GM19025 (cell line): ENCODE measurements at regions not wholly inside any gene's neighbourhood (a gene's known extent, or its start where the extent isn't known, plus 50 kb on each side); places are given as distances from the start of the nearest gene placed in this dataset.
"Not testable (repeated sequence)": the region's sequence is repeated elsewhere in the genome, so short reads cannot be mapped to it uniquely, and the experiment has no call there.

Source experiments
- ATAC-seq: cut with Tn5 transposase; IDR thresholded peaks from one replicate; pipeline ENCODE4 v1.9.1; 2021; ENCODE audit warnings: mild to moderate bottlenecking, low read depth, moderate library complexity; ENCODE audit not compliant: unreplicated experiment

DNA sequence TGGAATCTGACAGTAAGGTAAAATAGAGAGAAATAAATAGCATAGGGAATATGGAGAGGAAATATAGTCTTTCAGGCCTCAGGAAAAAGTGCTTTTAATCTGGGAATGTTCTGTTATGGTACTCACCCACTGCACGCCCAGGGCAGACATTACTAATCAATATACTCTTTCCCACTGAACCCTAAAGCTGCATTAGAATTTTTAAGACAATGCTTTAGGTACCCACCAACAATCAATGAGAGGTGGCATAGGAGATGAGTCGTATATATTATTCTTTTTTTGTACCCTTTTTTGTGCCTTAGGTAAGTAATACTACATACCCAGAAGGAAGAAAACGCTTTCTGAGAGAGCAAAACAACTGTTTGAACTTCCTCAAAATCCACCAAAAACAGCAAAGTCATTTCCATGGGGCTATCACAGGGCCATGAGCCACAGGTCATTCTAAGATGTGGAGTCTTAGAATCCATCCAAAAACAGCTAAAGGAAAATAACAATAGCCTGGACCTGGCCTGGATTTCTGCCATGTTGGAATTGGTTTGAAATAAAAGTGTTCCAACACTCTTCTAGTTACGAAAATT is 542.1 kb downstream of the XYLT1 start:
- no peak for ATAC-seq

DNA sequence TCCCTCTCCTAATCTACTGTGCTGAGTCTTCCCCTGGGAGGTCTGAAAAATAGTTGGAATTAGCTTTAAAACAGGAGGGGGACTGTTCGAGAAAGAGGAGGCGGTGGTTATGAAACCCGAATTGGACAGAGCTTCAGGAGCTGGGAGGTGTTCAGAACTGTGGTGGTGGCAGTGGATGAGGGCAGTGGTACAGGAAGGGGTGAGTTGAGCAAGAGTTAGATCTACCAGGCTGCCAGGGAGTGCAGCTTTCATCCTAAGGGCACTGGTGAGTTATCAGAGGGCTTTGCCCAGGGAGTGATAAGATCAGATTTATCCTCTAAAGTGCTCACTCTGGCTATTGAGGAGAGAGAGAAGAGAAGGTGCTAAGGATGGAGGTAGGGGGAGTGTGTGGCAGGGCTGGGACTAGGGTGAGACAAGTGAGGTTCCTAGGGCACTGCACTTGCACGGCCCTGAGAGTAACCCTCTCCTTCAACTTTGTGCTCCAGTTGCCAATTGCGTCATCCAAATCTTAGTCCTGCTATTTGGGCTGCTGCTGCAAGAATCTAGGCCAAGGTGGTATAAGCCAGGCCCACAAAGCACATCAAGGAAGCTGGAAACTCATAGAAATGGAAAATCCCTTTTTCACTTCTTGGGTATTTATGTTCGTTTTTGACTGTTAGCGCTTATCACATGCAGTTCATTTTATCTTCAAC is 540.3 kb downstream of the XYLT1 start:
- ATAC-seq: no peak

DNA sequence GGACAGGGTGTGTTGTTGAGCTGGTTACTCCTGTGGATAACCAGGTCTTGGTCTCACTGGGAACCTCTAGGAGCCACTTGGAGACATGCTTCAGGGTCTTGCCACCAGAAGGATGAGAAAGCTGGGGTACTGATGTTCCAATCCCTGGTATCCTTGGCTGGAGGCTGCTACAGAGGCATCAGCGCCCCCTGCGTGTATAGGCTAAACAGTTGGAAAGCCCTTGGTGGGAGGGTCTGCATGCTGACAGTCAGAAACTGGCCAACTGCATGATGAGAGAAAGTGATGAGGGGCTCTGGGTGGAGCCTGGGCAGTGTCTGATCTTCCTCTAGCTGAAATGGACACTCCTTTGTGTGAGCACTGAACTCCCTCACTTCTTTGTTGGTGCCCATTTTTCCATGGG is 536.9 kb downstream of the XYLT1 start:
- no peak for ATAC-seq

DNA sequence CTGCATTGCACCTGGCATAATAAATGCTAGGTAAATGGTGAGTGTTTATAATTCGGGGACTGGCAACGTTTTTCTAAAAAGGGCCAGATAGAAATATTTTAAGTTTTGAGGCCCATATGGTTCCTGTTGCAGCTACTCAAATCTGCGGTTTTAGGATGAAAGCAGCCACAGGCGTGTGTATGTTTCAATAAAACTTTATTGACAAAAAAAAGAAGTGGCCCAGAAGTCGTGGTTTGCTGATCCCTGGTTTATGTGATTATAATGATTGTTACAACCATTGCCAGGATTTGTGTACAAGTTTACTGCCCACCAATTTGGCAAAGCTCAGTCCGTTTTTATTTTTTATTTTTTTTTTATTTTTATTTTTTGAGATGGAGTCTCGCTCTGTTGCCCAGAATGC is 536.1 kb downstream of the XYLT1 start:
- no peak for ATAC-seq

DNA sequence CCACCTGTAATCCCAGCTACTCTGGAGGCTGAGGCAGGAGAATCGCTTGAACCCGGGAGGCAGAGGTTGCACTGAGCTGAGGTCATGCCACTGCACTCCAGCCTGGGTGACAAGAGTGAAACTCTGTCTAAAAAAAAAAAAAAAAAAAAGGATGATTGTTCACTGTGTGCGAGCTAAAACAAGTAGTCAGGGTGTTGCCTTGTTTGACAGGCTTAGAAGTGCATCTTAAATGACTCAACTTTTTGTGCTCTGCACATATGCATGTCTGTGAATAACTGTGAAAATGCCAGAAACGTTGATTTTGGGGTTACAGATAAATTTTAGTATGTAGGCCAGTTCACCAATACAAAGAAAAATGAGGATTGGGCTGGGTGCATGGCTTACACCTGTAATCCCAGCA is 534.9 kb downstream of the XYLT1 start:
- ATAC-seq: not testable (repeated sequence)

DNA sequence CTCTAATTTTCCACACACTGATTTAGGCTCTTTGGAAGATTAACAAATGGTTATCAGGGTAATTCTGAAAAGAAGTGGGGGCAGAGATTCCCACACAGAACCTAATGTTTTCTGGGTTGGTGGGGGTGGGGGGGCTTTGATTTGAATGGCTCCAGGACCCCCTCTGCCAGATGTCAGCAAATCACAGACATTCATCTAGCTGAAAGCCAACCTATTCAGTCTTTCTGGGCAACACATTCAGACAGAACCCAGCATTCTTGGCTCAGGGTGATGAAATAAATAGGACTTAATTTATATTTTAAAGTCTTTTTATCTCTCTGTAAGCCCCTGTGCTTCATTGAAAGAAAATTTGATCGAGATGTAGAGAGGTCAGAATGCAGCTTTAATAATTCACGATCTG is 533.2 kb downstream of the XYLT1 start:
- ATAC-seq: no peak

DNA sequence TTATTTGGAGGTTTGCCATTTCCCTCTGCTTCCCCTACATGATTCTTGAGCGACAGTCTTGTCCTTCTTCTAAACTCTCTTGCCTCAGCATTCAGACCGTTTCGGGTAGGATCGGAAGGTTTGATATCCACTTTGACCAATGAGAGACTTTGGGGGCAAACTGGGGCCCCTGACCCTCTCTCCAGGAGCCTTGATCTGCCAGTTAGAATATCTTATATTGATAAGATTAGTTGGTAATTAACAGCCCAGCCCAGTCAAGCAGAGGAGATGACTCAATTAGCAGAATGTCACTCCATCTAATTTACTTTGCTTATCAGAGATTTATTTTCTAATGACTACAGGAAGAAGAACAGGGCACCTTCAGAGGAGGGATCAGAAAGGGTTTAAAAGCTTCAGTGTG is 532.8 kb downstream of the XYLT1 start:
- ATAC-seq: no peak

DNA sequence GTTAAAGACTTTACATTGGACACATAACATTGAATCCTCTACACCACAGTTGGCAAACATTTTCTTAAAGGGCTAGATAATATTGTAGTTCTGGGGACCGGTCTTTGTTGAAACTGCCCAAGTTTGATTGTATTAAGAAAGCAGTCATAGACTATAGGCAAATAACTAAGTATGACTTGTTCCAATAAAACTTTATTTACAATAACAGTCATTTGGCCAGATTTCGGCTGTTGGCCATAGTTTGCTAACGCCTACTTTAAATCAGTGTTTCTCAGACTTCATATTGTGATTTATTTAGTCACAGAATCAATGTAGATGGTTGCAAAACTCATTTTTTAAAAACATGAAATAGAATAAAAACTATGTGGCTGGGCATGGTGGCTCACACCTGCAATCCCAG is 531.8 kb downstream of the XYLT1 start:
- no peak for ATAC-seq

DNA sequence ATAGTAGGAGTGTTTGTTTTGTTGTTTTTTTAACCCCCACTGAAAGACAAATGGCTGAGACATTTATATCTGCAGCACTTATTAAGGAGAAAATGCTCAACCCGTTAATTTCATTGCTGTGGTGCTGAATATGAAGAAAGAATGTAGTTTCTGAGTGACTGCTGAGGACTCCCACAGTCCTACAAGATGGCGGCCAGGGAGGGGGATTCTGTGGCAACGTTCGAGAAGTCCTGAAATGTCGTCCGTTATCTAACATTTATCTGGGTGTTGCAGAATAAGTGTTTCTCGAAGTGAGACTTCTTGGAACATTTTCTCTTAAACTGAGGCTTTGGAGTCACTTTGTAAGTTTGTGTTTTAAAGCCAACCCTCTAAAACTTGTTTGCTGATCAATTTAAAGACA is 530.4 kb downstream of the XYLT1 start:
- no peak for ATAC-seq

DNA sequence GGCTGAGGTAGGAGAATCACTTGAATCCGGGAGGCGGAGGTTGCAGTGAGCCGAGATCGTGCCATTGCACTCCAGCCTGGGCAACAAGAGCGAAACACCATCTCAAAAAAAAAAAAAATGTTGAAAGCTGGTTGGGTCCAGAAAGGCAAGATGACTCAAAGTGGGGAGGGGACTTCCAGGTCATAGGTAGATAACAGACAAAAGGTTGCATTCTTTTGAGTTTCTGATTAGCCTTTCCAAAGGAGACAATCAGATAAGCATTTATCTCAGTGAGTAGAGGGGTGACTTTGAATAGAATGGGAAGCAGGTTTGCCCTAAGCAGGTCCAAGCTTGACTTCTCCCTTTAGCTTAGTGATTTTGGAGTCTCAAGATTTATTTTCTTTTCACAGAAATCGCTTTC is 527.9 kb downstream of the XYLT1 start:
- not testable (repeated sequence) for ATAC-seq

DNA sequence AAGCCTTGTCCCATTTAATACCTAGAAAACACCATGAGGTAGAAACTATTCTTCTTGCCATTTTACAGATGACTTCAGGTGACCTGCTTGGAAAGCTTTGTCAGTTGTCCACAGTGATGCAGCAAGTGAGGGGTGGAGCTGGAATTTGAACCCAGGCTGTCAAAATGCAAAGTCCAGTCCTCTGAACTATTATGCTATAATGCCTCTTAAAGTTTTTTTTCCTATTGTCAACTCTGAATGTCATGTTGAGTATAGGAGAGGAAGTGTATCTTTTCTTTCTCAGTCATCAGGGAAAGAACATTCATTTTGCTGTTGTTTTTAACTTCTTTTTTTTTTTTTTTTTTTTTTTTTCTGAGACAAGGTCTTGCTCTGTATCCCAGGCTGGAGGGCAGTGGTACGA is 525.6 kb downstream of the XYLT1 start:
- ATAC-seq: no peak

DNA sequence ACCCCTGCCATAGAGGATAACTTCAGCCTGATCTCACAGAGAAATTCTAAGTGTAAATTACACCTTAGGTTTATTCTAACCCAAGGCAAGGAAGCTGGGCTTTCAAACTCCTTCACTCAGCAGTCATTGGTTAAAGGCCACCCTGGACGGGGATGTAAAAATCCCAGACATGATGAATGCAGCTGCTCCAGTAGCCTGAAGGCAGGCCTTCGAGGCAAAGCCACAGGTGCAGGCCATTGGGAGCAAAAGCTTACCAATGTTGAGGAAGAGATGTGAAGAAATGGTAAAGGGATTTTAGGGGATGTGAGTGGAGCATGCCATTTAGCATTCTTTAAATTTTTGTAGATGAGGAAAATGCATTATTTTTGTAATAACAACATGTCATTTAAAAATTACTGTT is 514.4 kb downstream of the XYLT1 start:
- ATAC-seq: no peak

DNA sequence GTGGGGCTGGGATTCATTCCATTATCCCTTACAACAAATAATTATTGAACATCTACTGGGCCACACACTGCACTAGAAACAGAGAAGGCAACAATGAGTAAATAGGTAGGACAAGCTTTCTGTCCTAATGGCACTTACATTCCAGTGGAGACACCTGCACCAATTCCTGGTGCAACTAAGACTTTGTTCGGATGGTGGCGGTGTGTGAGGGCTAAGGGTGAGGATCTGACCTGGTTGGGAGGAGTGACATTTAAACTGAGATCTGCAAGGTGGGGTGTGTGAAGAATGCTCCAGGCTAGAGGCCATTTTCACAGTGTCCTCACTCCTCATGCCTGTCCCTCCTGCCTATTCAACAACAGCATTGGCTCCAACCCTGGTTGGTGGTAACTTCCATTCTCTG is 510.0 kb downstream of the XYLT1 start:
- no peak for ATAC-seq

DNA sequence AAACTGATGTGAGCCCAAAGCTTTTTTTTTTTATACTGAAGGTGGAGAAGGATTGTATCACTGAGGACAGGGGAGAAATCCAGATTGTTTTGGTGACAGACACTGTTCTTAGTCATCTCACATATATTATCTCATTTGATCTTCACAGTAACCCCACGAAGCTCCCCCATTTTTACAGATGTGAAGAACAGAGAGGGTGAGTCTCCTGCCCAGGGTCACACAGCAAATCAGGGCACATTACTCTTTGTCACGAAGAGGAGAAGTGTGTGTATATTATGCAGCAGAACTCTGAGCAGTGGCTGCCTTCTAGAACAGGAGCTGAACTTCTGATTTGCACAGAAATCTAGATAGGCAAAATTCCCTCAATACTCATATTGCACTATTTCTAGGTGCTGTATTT is 504.3 kb downstream of the XYLT1 start:
- ATAC-seq: no peak

DNA sequence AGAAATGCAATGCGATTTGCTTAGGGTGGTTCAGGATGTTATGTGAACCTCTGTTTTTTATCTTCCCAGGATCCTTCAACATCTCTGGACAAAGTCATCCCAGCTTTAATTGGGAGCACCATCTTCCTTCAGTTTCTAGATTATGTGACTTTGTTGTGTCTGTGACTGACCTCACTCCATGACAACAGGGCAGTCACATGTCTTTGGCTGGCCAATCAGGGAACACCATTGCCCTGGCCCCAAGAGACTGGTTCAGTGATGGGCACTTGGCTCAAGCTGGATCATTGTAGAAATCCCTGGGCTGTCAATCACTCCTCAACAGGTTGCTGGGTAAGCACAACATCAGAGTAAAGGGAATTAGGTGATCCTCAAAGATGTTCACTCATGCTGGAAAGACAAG is 499.7 kb downstream of the XYLT1 start:
- no peak for ATAC-seq

DNA sequence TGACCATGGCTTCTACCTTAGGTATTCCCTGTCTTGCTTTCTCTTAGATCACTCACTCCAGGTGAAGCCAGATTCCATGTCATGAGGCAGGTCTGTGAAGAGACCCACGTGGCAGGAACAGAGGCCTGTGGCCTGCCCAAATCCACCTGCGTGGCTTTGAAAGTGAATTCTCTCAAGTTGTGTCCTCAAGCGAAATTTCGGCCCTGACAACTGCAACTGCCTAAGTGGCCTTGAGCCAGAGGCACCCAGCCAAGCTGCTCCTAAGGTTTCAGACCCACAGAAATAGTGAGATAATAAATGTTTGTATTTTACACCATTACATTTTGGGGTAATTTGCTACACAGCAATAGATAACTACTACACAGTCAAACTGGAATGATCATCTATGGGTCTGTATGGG is 497.9 kb downstream of the XYLT1 start:
- ATAC-seq: no peak

DNA sequence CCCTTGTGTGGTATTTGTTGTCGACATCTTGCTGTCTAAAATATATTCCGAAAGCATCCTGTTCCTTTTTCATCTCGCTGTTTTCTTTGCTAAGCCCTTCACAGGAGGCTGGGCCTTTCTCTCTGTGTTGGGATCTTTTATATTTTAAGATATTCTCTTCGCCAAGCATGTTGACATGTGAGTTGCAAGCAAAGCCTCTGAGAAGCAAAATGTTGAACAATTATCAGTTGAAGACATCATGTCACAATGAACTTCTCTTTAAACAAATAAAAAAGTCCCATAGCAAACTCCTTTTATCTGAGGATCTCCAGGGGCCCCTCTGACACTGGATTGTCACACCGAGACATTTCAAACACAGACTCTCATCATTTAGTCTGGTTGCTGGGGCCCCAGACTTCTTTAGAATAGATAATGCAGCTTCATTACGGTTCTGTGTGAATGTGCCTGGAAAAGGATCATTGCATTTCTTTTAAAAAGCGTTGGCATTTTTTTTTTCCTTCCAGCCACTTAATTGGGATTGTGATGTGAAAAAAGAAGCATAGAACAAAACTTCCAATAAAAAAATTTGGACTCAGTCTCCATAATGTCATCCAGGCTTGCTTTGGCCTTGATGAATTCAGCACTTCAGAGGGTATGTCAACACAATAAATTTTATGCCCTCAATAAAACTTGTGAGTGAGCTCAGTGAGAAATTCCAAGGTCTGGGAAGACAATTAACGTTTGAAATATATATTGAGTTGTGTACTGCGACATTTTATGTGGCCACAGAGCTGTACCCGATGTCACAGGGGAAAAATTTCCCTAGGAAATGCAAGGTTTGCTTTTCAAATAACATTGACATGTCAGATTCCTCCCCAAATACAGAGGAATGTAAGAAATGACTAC is 496.8 kb downstream of the XYLT1 start:
- ATAC-seq: no peak

DNA sequence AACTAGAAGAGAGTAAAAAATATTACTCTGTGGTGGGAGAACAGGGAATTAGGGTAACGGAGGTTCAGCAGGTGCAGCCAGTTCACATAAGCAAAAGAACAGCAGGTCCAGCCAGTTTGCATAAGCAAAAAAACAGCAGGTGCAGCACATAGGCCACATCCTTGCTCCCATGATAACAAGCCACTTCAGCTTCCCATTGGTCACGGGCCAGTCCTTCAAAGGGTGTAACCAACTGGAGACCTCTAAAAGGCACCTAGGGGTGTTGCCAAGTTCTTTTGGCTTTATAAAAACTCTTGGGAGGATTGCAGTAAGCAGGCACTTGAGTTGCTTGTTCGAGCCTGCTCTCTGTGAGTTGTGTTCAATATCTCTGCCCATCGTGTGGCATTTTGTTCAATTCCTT is 488.1 kb downstream of the XYLT1 start:
- ATAC-seq: no peak

DNA sequence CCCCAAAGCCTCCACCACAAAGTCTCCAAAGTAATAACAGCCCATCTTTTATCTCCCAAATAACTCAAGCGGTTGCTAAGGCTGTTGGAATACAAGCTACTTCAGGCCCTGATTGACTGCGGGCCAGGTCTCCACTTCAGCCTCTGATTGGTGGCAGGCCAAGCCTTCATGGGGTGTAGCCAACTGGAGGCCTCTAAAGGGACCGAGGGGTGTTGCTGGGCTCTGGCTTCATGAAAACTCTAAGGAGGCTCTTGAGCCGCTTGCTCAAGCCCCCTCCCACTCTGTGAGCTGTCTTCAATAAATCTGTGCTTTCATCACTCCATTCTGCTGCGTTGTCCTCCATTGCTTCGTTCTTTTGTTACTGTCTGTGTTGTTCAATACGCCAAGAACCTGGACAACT is 487.2 kb downstream of the XYLT1 start:
- ATAC-seq: no peak

DNA sequence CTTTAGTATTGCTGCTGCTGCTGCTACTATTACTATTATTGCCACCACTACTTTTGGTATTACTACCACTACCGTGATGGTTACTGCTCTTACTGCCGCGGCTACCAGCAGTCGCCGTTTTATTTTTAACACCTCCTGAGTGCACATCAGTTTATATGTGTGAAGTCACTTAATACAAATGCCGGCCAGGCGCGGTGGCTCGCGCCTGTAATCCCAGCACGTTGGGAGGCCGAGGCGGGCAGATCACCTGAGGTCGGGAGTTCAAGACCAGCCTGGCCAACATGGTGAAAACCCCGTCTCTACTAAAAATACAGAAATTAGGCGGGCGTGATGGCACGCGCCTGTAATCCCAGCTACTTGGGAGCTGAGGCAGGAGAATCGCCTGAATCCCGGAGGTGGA is 486.7 kb downstream of the XYLT1 start:
- not testable (repeated sequence) for ATAC-seq

DNA sequence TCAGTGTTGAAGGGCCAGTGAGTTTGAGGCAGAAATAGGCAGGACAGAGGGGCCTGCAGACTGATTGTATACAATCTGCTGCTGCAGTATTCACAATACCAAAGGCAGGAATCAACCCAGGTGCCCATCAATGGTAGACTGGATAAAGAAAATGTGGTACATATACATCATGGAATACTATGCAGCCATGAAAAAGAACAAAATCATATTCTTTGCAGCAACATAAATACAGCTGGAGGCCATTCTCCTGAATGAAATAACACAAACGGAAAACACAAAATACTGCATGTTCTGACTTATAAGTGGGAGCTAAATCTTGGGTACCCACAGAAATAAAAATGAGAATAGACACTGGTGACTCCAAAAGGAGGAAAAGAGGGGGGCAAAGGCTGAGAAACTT is 485.1 kb downstream of the XYLT1 start:
- ATAC-seq: no peak

DNA sequence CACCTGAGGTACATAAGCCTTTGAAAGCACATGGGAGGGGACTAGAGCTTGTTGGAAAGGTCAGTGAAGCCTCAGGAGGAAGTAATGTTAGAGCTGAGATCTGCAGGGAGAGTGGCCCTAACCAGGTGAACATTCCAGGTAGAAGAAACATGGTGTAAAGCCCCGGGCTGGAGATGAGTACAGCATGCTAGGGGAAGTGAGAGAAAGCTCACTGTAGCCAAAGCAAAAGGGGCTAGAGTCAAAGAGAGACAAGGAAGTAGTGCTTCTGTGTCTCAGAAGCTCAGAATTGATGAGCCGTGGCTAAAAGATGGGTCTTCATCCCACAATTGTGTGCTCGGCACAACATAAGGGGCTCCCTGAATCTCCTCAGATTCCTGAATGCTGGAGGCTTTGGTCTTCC is 481.8 kb downstream of the XYLT1 start:
- ATAC-seq: no peak
